Liver (tissue), 8 donors: ENCODE measurements at regions not wholly inside any gene's neighbourhood (a gene's known extent, or its start where the extent isn't known, plus 50 kb on each side); places are given as distances from the start of the nearest gene placed in this dataset.

Experiments
- DNase-seq: peaks from one replicate; pipeline ENCODE4 v3.0.0-alpha.2; 2017; ENCODE audit warnings: low spot score
- H3K27ac ChIP-seq, 2 donors: one replicate each; pipeline ENCODE4 v1.7.0; 2013; ENCODE audit warnings: inconsistent platforms in 2 of 2, low read length in 2 of 2, control low read depth in 1 of 2, low read depth in 1 of 2, mild to moderate bottlenecking in 1 of 2
- H3K27me3 ChIP-seq, 4 donors: one replicate each; pipeline versions ENCODE4 v1.6.1 to v1.7.0; 2013; ENCODE audit warnings: low read length in 3 of 4, inconsistent platforms in 1 of 4, mild to moderate bottlenecking in 1 of 4, moderate library complexity in 1 of 4; ENCODE audit not compliant: control insufficient read depth in 4 of 4, insufficient read depth in 4 of 4
- H3K36me3 ChIP-seq, 4 donors: one replicate each; pipeline versions ENCODE4 v1.6.1 to v1.7.0; 2013; ENCODE audit warnings: low read length in 3 of 4, mild to moderate bottlenecking in 3 of 4, low read depth in 1 of 4, moderate library complexity in 1 of 4; ENCODE audit not compliant: control insufficient read depth in 4 of 4, insufficient read depth in 3 of 4
- H3K4me1 ChIP-seq, 4 donors: one replicate each; pipeline versions ENCODE4 v1.6.1 to v1.7.0; 2013; ENCODE audit warnings: low read length in 3 of 4, mild to moderate bottlenecking in 3 of 4, moderate library complexity in 1 of 4; ENCODE audit not compliant: control insufficient read depth in 4 of 4, insufficient read depth in 4 of 4
- H3K4me3 ChIP-seq, 3 donors: one replicate each; pipeline versions ENCODE4 v1.6.1 to v1.7.0; 2013; ENCODE audit warnings: low read length in 3 of 3, control low read depth in 1 of 3, low read depth in 1 of 3, mild to moderate bottlenecking in 1 of 3
- H3K9ac ChIP-seq, 2 donors: one replicate each; pipeline ENCODE4 v1.7.0; 2013; ENCODE audit warnings: low read length in 2 of 2, mild to moderate bottlenecking in 2 of 2, moderate library complexity in 2 of 2, control low read depth in 1 of 2, low read depth in 1 of 2
- H3K9me3 ChIP-seq, 4 donors: one replicate each; pipeline versions ENCODE4 v1.6.1 to v1.7.0; 2013; ENCODE audit warnings: low read length in 3 of 4; ENCODE audit not compliant: control insufficient read depth in 4 of 4
- ATF3 ChIP-seq: IDR thresholded peaks from 2 replicates; pipeline ENCODE4 v1.6.1; 2016; ENCODE audit warnings: antibody characterized with exemption
- CTCF ChIP-seq: fragments of 150-350 bp; IDR thresholded peaks from 2 replicates; pipeline ENCODE4 v1.5.1; 2017; ENCODE audit warnings: improper control_type of control experiment, low read depth, low read length; ENCODE audit not compliant: missing input control
- FOXA1 ChIP-seq: IDR thresholded peaks from 2 replicates; pipeline ENCODE4 v1.6.1; 2016; ENCODE audit warnings: antibody characterized with exemption
- FOXA2 ChIP-seq: IDR thresholded peaks from 2 replicates; pipeline ENCODE4 v1.6.1; 2016; ENCODE audit warnings: antibody characterized with exemption
- HNF4A ChIP-seq, 2 donors: conservative IDR thresholded peaks; 2 replicates each; pipeline ENCODE4 v1.6.1; 2016; ENCODE audit warnings: antibody characterized with exemption in 2 of 2, mild to moderate bottlenecking in 2 of 2
- JUND ChIP-seq, 2 donors: IDR thresholded peaks; 2 replicates each; pipeline ENCODE4 v1.6.1; 2016; ENCODE audit warnings: antibody characterized with exemption in 2 of 2
- MAX ChIP-seq: IDR thresholded peaks from 2 replicates; pipeline ENCODE4 v1.6.1; 2016; ENCODE audit warnings: antibody characterized with exemption
- RAD21 ChIP-seq, 2 donors: IDR thresholded peaks; 2 replicates each; pipeline ENCODE4 v1.6.1; 2016; ENCODE audit warnings: antibody characterized with exemption in 2 of 2, mild to moderate bottlenecking in 2 of 2
- REST ChIP-seq: IDR thresholded peaks from 2 replicates; pipeline ENCODE4 v1.6.1; 2016; ENCODE audit warnings: antibody characterized with exemption, mild to moderate bottlenecking
- RXRA ChIP-seq, 2 donors: IDR thresholded peaks; 2 replicates each; pipeline ENCODE4 v1.6.1; 2017 to 2018; ENCODE audit warnings: antibody characterized with exemption in 2 of 2, mild to moderate bottlenecking in 1 of 2
- SP1 ChIP-seq: IDR thresholded peaks from 2 replicates; pipeline ENCODE4 v1.6.1; 2018; ENCODE audit warnings: antibody characterized with exemption, mild to moderate bottlenecking
- YY1 ChIP-seq: IDR thresholded peaks from 2 replicates; pipeline ENCODE4 v1.6.1; 2016; ENCODE audit warnings: antibody characterized with exemption, mild to moderate bottlenecking
- WGBS: extraction: QIAGEN DNeasy Blood & Tissue Kit; methylation state at CpG from one replicate; pipeline ENCODE4 v1.1.7; 2013; 5-methylcytosine and 5-hydroxymethylcytosine counted together
- donor health status: healthy.
- donor health status: healthy.
- donor health status: healthy.
- donor health status: healthy.
- donor health status: healthy.

- Histone ChIP-seq H3K27ac (peak overlapping the region; percentile 74 to 77), H3K9me3 (no peaks in the 10 kb centered on the region), H3K9ac (peak overlapping the region in 1 of 2 donors; percentile 33), H3K36me3 (no peaks in the 10 kb centered on the region), H3K4me1 (peaks cover 8 to 58% (median 37%) of the 10 kb centered on the region in 4 donors), H3K27me3 (no peaks in the 10 kb centered on the region), H3K4me3 (no peak overlapping the region)
- DNase-seq = no peak
- TF ChIP-seq FOXA2 = no peak
- no peak for TF ChIP-seq ATF3
- TF ChIP-seq RXRA (IDR thresholded peaks at IDR 0.05) = peak; percentile 62 to 63
- TF ChIP-seq YY1 = peak; percentile 65
- no peak for TF ChIP-seq CTCF
- TF ChIP-seq SP1 = peak; percentile 29
- TF ChIP-seq HNF4A (conservative IDR thresholded peaks at IDR 0.05) = peak; percentile 15 to 49
- peak in 1 of 2 donors; percentile 26 for TF ChIP-seq RAD21 (IDR thresholded peaks at IDR 0.05)
- TF ChIP-seq JUND (IDR thresholded peaks at IDR 0.05) = peak in 1 of 2 donors; percentile 55
- no peak for TF ChIP-seq MAX
- TF ChIP-seq REST = peak; percentile 6
- 39% methylated on average over 3 of the region's 3 CpGs for WGBS
Observed at GRCh38 chr3:150255413-150255812, 152.7 kb upstream of the TSC22D2 start.

- TF ChIP-seq RXRA (IDR thresholded peaks at IDR 0.05) (peak in 1 of 2 donors; percentile 55), FOXA2 (no peak)
- no peak for DNase-seq
- no peaks in the 10 kb centered on the region for H3K9me3 ChIP-seq
- peak overlapping the region; percentile 74 to 77 for H3K27ac ChIP-seq
- 87% methylated on average over 4 of the region's 4 CpGs for WGBS
- H3K27me3 ChIP-seq = no peaks in the 10 kb centered on the region
- no peaks in the 10 kb centered on the region for H3K36me3 ChIP-seq
- peaks cover 11 to 54% (median 35%) of the 10 kb centered on the region in 4 donors for H3K4me1 ChIP-seq
- H3K9ac ChIP-seq = no peak overlapping the region
- H3K4me3 ChIP-seq = no peak overlapping the region
Observed at GRCh38 chr3:150254309-150254708, 153.8 kb upstream of the TSC22D2 start.

GRCh38 chr3:150253622-150254021, 154.5 kb upstream of the TSC22D2 start:
- Histone ChIP-seq H3K9ac (no peak overlapping the region), H3K27me3 (no peaks in the 10 kb centered on the region), H3K36me3 (no peaks in the 10 kb centered on the region), H3K9me3 (no peaks in the 10 kb centered on the region), H3K4me3 (no peak overlapping the region), H3K4me1 (peaks cover 11 to 53% (median 33%) of the 10 kb centered on the region in 4 donors), H3K27ac (peak overlapping the region; percentile 18 to 93)
- 12% methylated on average over 3 of the region's 3 CpGs for WGBS
- DNase-seq = peak; percentile 50
- TF ChIP-seq HNF4A (conservative IDR thresholded peaks at IDR 0.05) (peak; percentile 36 to 60), SP1 (peak; percentile 36), FOXA1 (no peak), FOXA2 (peak; percentile 9), RAD21 (IDR thresholded peaks at IDR 0.05) (peak in 1 of 2 donors; percentile 51), CTCF (no peak), RXRA (IDR thresholded peaks at IDR 0.05) (peak; percentile 39 to 61), YY1 (peak; percentile 43), MAX (no peak)
